HG03103 (cell line): ENCODE measurements at regions not wholly inside any gene's neighbourhood (a gene's known extent, or its start where the extent isn't known, plus 50 kb on each side); places are given as distances from the start of the nearest gene placed in this dataset.

Experiments
- ATAC-seq: cut with Tn5 transposase; IDR thresholded peaks from one replicate; pipeline ENCODE4 v1.9.1; 2021; ENCODE audit warnings: low read depth; ENCODE audit not compliant: unreplicated experiment

- ATAC-seq: no peak
Observed at GRCh38 chr5:114311968-114312367, 49.9 kb upstream of the KCNN2 start.
